Caco-2 (cell line): ENCODE measurements at regions not wholly inside any gene's neighbourhood (a gene's known extent, or its start where the extent isn't known, plus 50 kb on each side); places are given as distances from the start of the nearest gene placed in this dataset.

Source experiments
- BruUV-seq: library from RNA; stranded (reverse); fragments of 400-500 nt; replicated peaks from 2 replicates; lab custom pipeline; 2021; lab: Mats Ljungman, UMichigan
- CTCF ChIA-PET: fragments of 300-600 bp; sonication (Branson Sonifier 250); formaldehyde crosslinking; loops from one replicate; lab custom pipeline; 2022; ENCODE audit warnings: antibody characterized with exemption; lab: Charles Lee
- POLR2A ChIA-PET: fragments of 300-600 bp; sonication (Branson Sonifier 250); formaldehyde crosslinking; loops from one replicate; lab custom pipeline; 2022; ENCODE audit warnings: antibody characterized with exemption; lab: Charles Lee
- DNase-seq, 2 experiments: peaks; one replicate each; pipeline versions ENCODE4 v3.0.0 to v3.0.0-alpha.2; 2020 to 2022
- H3K27me3 ChIP-seq: replicated peaks from 2 replicates; pipeline ENCODE4 v1.6.0; 2011; ENCODE audit warnings: low read length; ENCODE audit not compliant: control insufficient read depth, insufficient read depth
- H3K36me3 ChIP-seq: 2 replicates; pipeline ENCODE4 v1.5.1; 2011; ENCODE audit warnings: low read length; ENCODE audit not compliant: control insufficient read depth, insufficient read depth
- H3K4me1 ChIP-seq: fragments of 250-450 bp; sonication (Bioruptor Pico); 2 replicates; pipeline ENCODE4 v1.5.1; 2020; ENCODE audit warnings: mild to moderate bottlenecking
- H3K4me3 ChIP-seq: 2 replicates; pipeline ENCODE4 v1.5.1; 2011; ENCODE audit warnings: low read depth, mild to moderate bottlenecking, control low read depth, low read length
- H3K9me3 ChIP-seq: fragments of 250-450 bp; sonication (Bioruptor Pico); 2 replicates; pipeline ENCODE4 v1.5.1; 2020; ENCODE audit warnings: mild to moderate bottlenecking, moderate library complexity
- H3K27ac Mint-ChIP-seq: one replicate; pipeline ENCODE4 v1.8.0; 2022; ENCODE audit warnings: mixed read lengths; ENCODE audit not compliant: unreplicated experiment
- H3K27me3 Mint-ChIP-seq: one replicate; pipeline ENCODE4 v1.8.0; 2022; ENCODE audit warnings: mixed read lengths; ENCODE audit not compliant: insufficient read depth, unreplicated experiment
- H3K36me3 Mint-ChIP-seq: one replicate; pipeline ENCODE4 v1.8.0; 2022; ENCODE audit warnings: mild to moderate bottlenecking, mixed read lengths; ENCODE audit not compliant: insufficient read depth, unreplicated experiment
- H3K4me1 Mint-ChIP-seq: one replicate; pipeline ENCODE4 v1.8.0; 2022; ENCODE audit warnings: low read depth, mixed read lengths; ENCODE audit not compliant: unreplicated experiment
- H3K4me3 Mint-ChIP-seq: one replicate; pipeline ENCODE4 v1.8.0; 2022; ENCODE audit warnings: mild to moderate bottlenecking, moderate library complexity, mixed read lengths; ENCODE audit not compliant: unreplicated experiment
- H3K9me3 Mint-ChIP-seq: one replicate; pipeline ENCODE4 v1.8.0; 2022; ENCODE audit warnings: mixed read lengths; ENCODE audit not compliant: unreplicated experiment
- CTCF ChIP-seq, 2 experiments: fragments of 200-600 bp in 1 of 2; IDR thresholded peaks; 1 replicate in 1 of 2; 2 replicates in 1 of 2; pipeline versions ENCODE4 v1.5.1 to v1.8.0; 2011 to 2022; ENCODE audit warnings: antibody characterized with exemption in 1 of 2, control low read depth in 1 of 2, inconsistent platforms in 1 of 2, low read depth in 1 of 2, low read length in 1 of 2, mild to moderate bottlenecking in 1 of 2, moderate library complexity in 1 of 2; ENCODE audit not compliant: insufficient read depth in 1 of 2, severe bottlenecking in 1 of 2, unreplicated experiment in 1 of 2
- intact Hi-C: fragments of 100-400 bp; cut with micrococcal nuclease; formaldehyde crosslinking; loops from one replicate; pipeline ENCODE4 v1.10.0; 2022; ENCODE audit not compliant: unreplicated experiment

DNA sequence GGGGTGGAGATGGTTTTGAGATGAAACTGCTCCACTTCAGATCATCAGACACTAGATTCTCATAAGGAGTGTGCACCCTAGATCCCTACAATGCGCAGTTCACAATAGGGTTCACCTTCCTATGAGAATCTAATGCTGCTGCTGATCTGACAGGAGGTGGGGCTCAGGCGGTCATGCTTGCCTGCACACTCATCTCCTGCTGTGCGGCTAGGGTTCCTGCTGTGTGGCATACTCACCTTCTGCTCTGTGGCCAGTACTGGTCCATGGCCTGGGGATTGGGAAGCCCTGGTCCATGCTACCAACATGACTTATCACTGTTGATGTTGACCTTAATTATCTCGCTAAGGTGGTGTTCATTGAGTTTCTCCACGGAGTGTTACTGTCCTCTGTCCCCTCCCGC is 144.5 kb downstream of the NAV1 start:
- POLR2A ChIA-PET, result no interaction called here

DNA sequence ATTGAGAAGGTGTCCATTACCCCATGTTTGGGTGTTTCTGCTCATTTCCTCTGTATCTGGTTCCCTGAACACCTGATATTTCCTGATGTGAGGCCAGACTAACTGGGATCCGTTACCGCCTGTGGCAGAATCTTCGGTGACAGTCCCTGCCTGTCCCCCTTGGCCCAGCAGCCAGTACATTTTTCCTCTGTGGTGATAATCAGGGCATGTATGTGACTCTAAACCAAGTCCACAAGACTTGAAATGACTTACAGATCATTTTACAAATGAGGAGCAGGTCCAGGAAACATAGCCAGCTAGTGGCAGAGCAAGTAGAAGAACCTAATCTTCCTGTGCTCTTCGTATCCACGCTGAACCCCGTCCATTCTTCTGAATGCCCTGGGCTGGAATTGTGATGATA is 143.5 kb upstream of the IPO9 start:
- Histone ChIP-seq H3K9me3 (no peaks in the 10 kb centered on the region), H3K36me3 (no peaks in the 10 kb centered on the region), H3K4me1 (no peaks in the 10 kb centered on the region), H3K4me3 (no peak overlapping the region), H3K27me3 (no peaks in the 10 kb centered on the region)
- ChIA-PET CTCF (interaction anchor here (1.0 kb wide), 1 partner anchor 24 kb away, joined by 4 read pairs; no protein-coding TSS in a partner anchor), POLR2A (no interaction called here)
- Mint-ChIP-seq H3K9me3 (no peaks in the 10 kb centered on the region), H3K27ac (no peak overlapping the region), H3K4me3 (no peak overlapping the region), H3K4me1 (no peaks in the 10 kb centered on the region), H3K27me3 (peaks cover 15% of the 10 kb centered on the region), H3K36me3 (no peaks in the 10 kb centered on the region)
- BruUV-seq, result no TSS peak
- TF ChIP-seq CTCF (IDR thresholded peaks at IDR 0.05; ENCODE audit: insufficient read depth in 1 of 2, low read depth in 1 of 2, low read length in 1 of 2, severe bottlenecking in 1 of 2, unreplicated experiment in 1 of 2), result no peak
- DNase-seq, result no peak
- intact Hi-C loops, result no loop called here

More for the DNA sequence above, 144.5 kb downstream of the NAV1 start:
- Histone ChIP-seq H3K4me3 (no peak overlapping the region), H3K9me3 (no peaks in the 10 kb centered on the region), H3K27me3 (no peaks in the 10 kb centered on the region), H3K36me3 (no peaks in the 10 kb centered on the region), H3K4me1 (no peaks in the 10 kb centered on the region)
- H3K27ac Mint-ChIP-seq, result no peak overlapping the region
- no TSS peak for BruUV-seq
- CTCF ChIA-PET, result no interaction called here
- H3K9me3 Mint-ChIP-seq, result no peaks in the 10 kb centered on the region
- no peaks in the 10 kb centered on the region for H3K4me1 Mint-ChIP-seq
- TF ChIP-seq CTCF (IDR thresholded peaks at IDR 0.05; ENCODE audit: insufficient read depth in 1 of 2, low read depth in 1 of 2, low read length in 1 of 2, severe bottlenecking in 1 of 2, unreplicated experiment in 1 of 2), result no peak
- intact Hi-C loops, result no loop called here
- no peaks in the 10 kb centered on the region for H3K36me3 Mint-ChIP-seq
- peaks cover 19% of the 10 kb centered on the region for H3K27me3 Mint-ChIP-seq
- DNase-seq, result no peak
- no peak overlapping the region for H3K4me3 Mint-ChIP-seq

DNA sequence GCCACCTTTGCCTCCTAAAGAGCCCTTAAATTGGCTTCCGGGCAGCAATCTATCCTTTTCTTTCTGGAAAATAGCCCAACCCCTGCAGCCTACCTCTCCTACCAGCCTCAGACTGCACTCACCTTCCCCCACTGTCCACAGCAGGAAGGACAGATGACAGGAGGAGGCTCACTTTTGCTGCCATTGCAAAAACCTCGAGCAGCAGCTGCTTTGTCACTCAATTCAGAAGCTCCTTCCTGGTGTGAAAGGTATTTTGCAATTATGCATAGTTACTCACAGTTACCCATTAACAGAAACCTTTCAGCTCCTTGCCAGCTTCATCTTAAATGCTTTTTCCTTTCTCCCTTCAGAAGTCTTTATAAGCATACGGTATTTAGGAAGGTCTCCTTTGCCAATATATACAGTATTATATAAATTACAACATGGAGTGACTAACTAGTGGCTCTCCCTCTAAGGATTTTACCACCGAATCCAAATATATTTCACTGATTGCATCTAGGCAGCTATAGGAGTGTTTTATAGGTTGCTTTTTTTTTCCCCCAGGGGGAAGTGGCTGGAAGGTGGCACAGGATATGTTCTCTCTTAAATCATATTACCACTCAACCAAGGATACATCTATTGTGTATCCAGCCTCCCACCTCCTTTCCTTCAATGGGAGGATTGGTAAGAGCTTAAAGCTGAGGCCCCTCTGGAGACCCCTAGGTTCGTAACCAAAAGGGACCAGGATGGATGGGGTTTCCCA is 142.1 kb upstream of the IPO9 start:
- no peaks in the 10 kb centered on the region for H3K36me3 ChIP-seq
- no peak overlapping the region for H3K4me3 ChIP-seq
- H3K27me3 ChIP-seq, result no peaks in the 10 kb centered on the region
- peaks cover 10% of the 10 kb centered on the region for H3K27me3 Mint-ChIP-seq
- TF ChIP-seq CTCF (IDR thresholded peaks at IDR 0.05; ENCODE audit: insufficient read depth in 1 of 2, low read depth in 1 of 2, low read length in 1 of 2, severe bottlenecking in 1 of 2, unreplicated experiment in 1 of 2), result no peak
- peak in 1 of 2 experiments; percentile 27 for DNase-seq
- no peaks in the 10 kb centered on the region for H3K9me3 ChIP-seq
- no peaks in the 10 kb centered on the region for H3K4me1 ChIP-seq
- BruUV-seq, result no TSS peak
- no peaks in the 10 kb centered on the region for H3K9me3 Mint-ChIP-seq
- no peak overlapping the region for H3K4me3 Mint-ChIP-seq
- H3K27ac Mint-ChIP-seq, result no peak overlapping the region
- ChIA-PET POLR2A (no interaction called here), CTCF (interaction anchor here (0.5 to 1.4 kb wide), 3 partner anchors 23 to 127 kb away, joined by 3 to 7 read pairs (median 4); no protein-coding TSS in a partner anchor)
- H3K36me3 Mint-ChIP-seq, result no peaks in the 10 kb centered on the region
- intact Hi-C loops, result no loop called here
- H3K4me1 Mint-ChIP-seq, result no peaks in the 10 kb centered on the region
